K562 (cell line): ENCODE measurements at regions not wholly inside any gene's neighbourhood (a gene's known extent, or its start where the extent isn't known, plus 50 kb on each side); places are given as distances from the start of the nearest gene placed in this dataset.

ENCODE experiments used
- ATAC-seq: fragments of 200-7000 bp; cut with Tn5 transposase; 3 replicates; pipeline ENCODE4 v1.9.1; 2020; ENCODE audit warnings: moderate library complexity
- BruUV-seq: library from RNA; stranded (reverse); fragments of 400-500 nt; replicated peaks from 2 replicates; lab custom pipeline; 2021; lab: Mats Ljungman, UMichigan
- CTCF ChIA-PET: fragments of 300-600 bp; formaldehyde crosslinking; extraction: SDS; loops from one replicate; lab custom pipeline; 2021; ENCODE audit warnings: low intra/inter-chr PET ratio; lab: Yijun Ruan, JAX
- POLR2A ChIA-PET: fragments of 300-600, 350-650 bp; sonication (Branson Sonifier 250); formaldehyde crosslinking; extraction: SDS; loops from one replicate; lab custom pipeline; 2021; ENCODE audit warnings: antibody characterized with exemption, inconsistent platforms; lab: Yijun Ruan, JAX
- DNase-seq, 4 experiments: peaks; one replicate each; pipeline versions ENCODE4 v3.0.0 to v3.0.0-alpha.2; 2011 to 2018; ENCODE audit warnings: low spot score in 3 of 4, mixed read lengths in 3 of 4; ENCODE audit errors: extremely low read depth in 1 of 4
- FAIRE-seq: peaks from 2 replicates; lab custom pipeline; 2011; peaks lifted over from hg19 to GRCh38; lab: Jason Lieb, UNC
- H2AFZ ChIP-seq: 2 replicates; pipeline ENCODE4 v1.6.0; 2011; ENCODE audit warnings: low read depth, low read length, control low read depth, inconsistent platforms
- H3K27ac ChIP-seq: fragments of 200-600 bp; 3 replicates; pipeline ENCODE4 v1.8.0; 2011; ENCODE audit warnings: low read depth, mild to moderate bottlenecking, control low read depth, inconsistent platforms, low read length, moderate library complexity, mixed read lengths; ENCODE audit errors: extremely low read depth
- H3K27me3 ChIP-seq, 2 experiments: fragments of 300-600 bp in 1 of 2; 2 replicates in 1 of 2; 3 replicates in 1 of 2; pipeline versions ENCODE4 v1.6.0 to v1.8.0; 2011; ENCODE audit warnings: inconsistent platforms in 2 of 2, low read length in 2 of 2, mild to moderate bottlenecking in 1 of 2, mixed read lengths in 1 of 2, moderate library complexity in 1 of 2; ENCODE audit not compliant: control insufficient read depth in 2 of 2, insufficient read depth in 2 of 2
- H3K36me3 ChIP-seq: fragments of 300-600 bp; 3 replicates; pipeline ENCODE4 v1.8.0; 2011; ENCODE audit warnings: mild to moderate bottlenecking, low read length, inconsistent platforms; ENCODE audit not compliant: control insufficient read depth, insufficient read depth
- H3K4me1 ChIP-seq, 2 experiments: fragments of 200-600 bp in 1 of 2; replicated peaks in 1 of 2; 2 replicates in 1 of 2; 3 replicates in 1 of 2; pipeline versions ENCODE4 v1.5.1 to v1.8.0; 2011; ENCODE audit warnings: inconsistent platforms in 2 of 2, low read length in 2 of 2, mild to moderate bottlenecking in 1 of 2, mixed read lengths in 1 of 2, moderate library complexity in 1 of 2; ENCODE audit not compliant: control insufficient read depth in 2 of 2, insufficient read depth in 2 of 2
- H3K4me2 ChIP-seq: 2 replicates; pipeline ENCODE4 v1.6.1; 2011; ENCODE audit warnings: low read length, control low read depth, inconsistent platforms, mixed read lengths; ENCODE audit not compliant: insufficient read depth
- H3K4me3 ChIP-seq: fragments of 200-600 bp; sonication (generic), shearing (Covaris generic); 2 replicates; pipeline ENCODE4 v1.5.1; 2016; ENCODE audit warnings: control low read depth, inconsistent platforms
- H3K79me2 ChIP-seq: fragments of 200-600 bp; 3 replicates; pipeline ENCODE4 v1.8.0; 2011; ENCODE audit warnings: low read length, inconsistent platforms; ENCODE audit not compliant: control insufficient read depth, insufficient read depth
- H3K9ac ChIP-seq, 2 experiments: 2 replicates each; pipeline versions ENCODE4 v1.6.0 to v1.6.1; 2011; ENCODE audit warnings: low read depth in 2 of 2, low read length in 2 of 2, control low read depth in 1 of 2, inconsistent platforms in 1 of 2, mild to moderate bottlenecking in 1 of 2, mixed read lengths in 1 of 2; ENCODE audit not compliant: insufficient read depth in 1 of 2
- H3K9me1 ChIP-seq: one replicate; pipeline ENCODE4 v1.6.0; 2011; ENCODE audit warnings: inconsistent platforms, mild to moderate bottlenecking, low read length, moderate library complexity; ENCODE audit not compliant: control insufficient read depth, insufficient read depth
- H3K9me3 ChIP-seq: replicated peaks from 2 replicates; pipeline ENCODE4 v1.5.1; 2011; ENCODE audit warnings: low read depth, low read length, inconsistent platforms; ENCODE audit not compliant: control insufficient read depth, insufficient read depth
- H4K20me1 ChIP-seq: replicated peaks from 2 replicates; pipeline ENCODE4 v1.6.1; 2011; ENCODE audit warnings: low read length, inconsistent platforms, mixed read lengths; ENCODE audit not compliant: control insufficient read depth, insufficient read depth
- CBX2 ChIP-seq: fragments of 200-600 bp; sonication (generic); IDR thresholded peaks from one replicate; pipeline ENCODE4 v1.6.1; 2012; ENCODE audit warnings: mild to moderate bottlenecking, low read length, inconsistent platforms; ENCODE audit not compliant: insufficient read depth, poor library complexity, severe bottlenecking
- HOMEZ ChIP-seq: fragments of 250-450 bp; sonication (Bioruptor Pico); IDR thresholded peaks from 2 replicates; pipeline ENCODE4 v1.4.0; 2020; ENCODE audit warnings: mild to moderate bottlenecking, moderate library complexity
- JUNB ChIP-seq: fragments of 450-650 bp; formaldehyde crosslinking; conservative IDR thresholded peaks from 2 replicates; pipeline ENCODE4 v1.4.0; 2020; ENCODE audit warnings: mild to moderate bottlenecking
- KHSRP ChIP-seq: fragments of 450-650 bp; IDR thresholded peaks from 2 replicates; pipeline ENCODE4 v1.6.1; 2017
- NONO ChIP-seq, 2 experiments: fragments of 200-400 bp in 1 of 2; fragments of 450-650 bp in 1 of 2; formaldehyde crosslinking in 1 of 2; IDR thresholded peaks; 2 replicates each; pipeline ENCODE4 v1.6.1; 2017; ENCODE audit warnings: low read depth in 2 of 2, mild to moderate bottlenecking in 2 of 2, moderate library complexity in 2 of 2, low read length in 1 of 2
- RBFOX2 ChIP-seq: fragments of 200-400 bp; formaldehyde crosslinking; IDR thresholded peaks from 2 replicates; pipeline ENCODE4 v1.6.1; 2017; ENCODE audit warnings: low read depth, mild to moderate bottlenecking, low read length, moderate library complexity
- SAFB2 ChIP-seq: fragments of 200-400 bp; formaldehyde crosslinking; IDR thresholded peaks from 2 replicates; pipeline ENCODE4 v1.6.1; 2018; ENCODE audit warnings: borderline replicate concordance, low read length, low read depth, moderate library complexity; ENCODE audit not compliant: severe bottlenecking
- SRF ChIP-seq, 2 experiments: fragments of 250-450, 450-650 bp in 1 of 2; sonication (Bioruptor Pico) in 1 of 2; sonication (generic) in 1 of 2; formaldehyde crosslinking; IDR thresholded peaks; 2 replicates each; pipeline versions ENCODE4 v1.5.0 to v1.5.1; 2020 to 2022; ENCODE audit warnings: mild to moderate bottlenecking in 1 of 2, missing genetic modification reagents in 1 of 2
- ZNF316 ChIP-seq: fragments of 450-650 bp; IDR thresholded peaks from 2 replicates; pipeline ENCODE4 v1.6.1; 2016
- ZNF57 ChIP-seq: fragments of 450-650 bp; formaldehyde crosslinking; IDR thresholded peaks from 2 replicates; pipeline ENCODE4 v1.4.0; 2020; ENCODE audit warnings: mild to moderate bottlenecking, moderate library complexity
- ZNF717 ChIP-seq: fragments of 250-450 bp; sonication (Bioruptor Pico); IDR thresholded peaks from 2 replicates; pipeline ENCODE4 v1.5.0; 2021
- WGBS: fragments of 100-300 bp; shearing (Covaris generic); methylation state at CpG from one replicate; pipeline ENCODE4 v1.1.6; 2016; ENCODE audit warnings: low coverage, mixed read lengths; ENCODE audit not compliant: insufficient coverage; ENCODE audit errors: missing lambda C conversion rate; 5-methylcytosine and 5-hydroxymethylcytosine counted together
- in situ Hi-C: fragments of 300-500 bp; cut with MboI; formaldehyde crosslinking; loops from 4 replicates; pipeline ENCODE4 v1.15.0; 2018; ENCODE audit warnings: inconsistent platforms, mixed read lengths
- intact Hi-C: fragments of 100-400 bp; cut with micrococcal nuclease; formaldehyde crosslinking; loops from 2 replicates; pipeline ENCODE4 v1.14.2; 2022

- POLR2A ChIA-PET, result no interaction called here
- H3K9me1 ChIP-seq, result no peaks in the 10 kb centered on the region
- intact Hi-C loops, result no loop called here
- H3K4me3 ChIP-seq, result no peak overlapping the region
- H3K4me1 ChIP-seq, result no peaks in the 10 kb centered on the region
- CTCF ChIA-PET, result no interaction called here
- H3K27me3 ChIP-seq, result no peaks in the 10 kb centered on the region
- FAIRE-seq (no peak), ATAC-seq (no peak), DNase-seq (no peak)
- TF ChIP-seq JUNB (CRISPR knock-in tag), result no peak
- no peak for TF ChIP-seq CBX2
- no peak for TF ChIP-seq NONO (IDR thresholded peaks at IDR 0.05; ENCODE audit: low read depth in 2 of 2, low read length in 1 of 2)
- no peak for TF ChIP-seq ZNF57
- no peak for TF ChIP-seq RBFOX2
- no peak for TF ChIP-seq ZNF316
- no peak for TF ChIP-seq ZNF717 (CRISPR knock-in tag)
- no peak for TF ChIP-seq SAFB2
- no peak for TF ChIP-seq KHSRP
- no peak for TF ChIP-seq SRF (CRISPR knock-in tag; IDR thresholded peaks at IDR 0.05)
- no peak for TF ChIP-seq HOMEZ
- in situ Hi-C loops, result no loop called here
- no peaks in the 10 kb centered on the region for H3K79me2 ChIP-seq
- no peak overlapping the region for H2AFZ ChIP-seq
- H3K27ac ChIP-seq, result no peak overlapping the region
- H3K36me3 ChIP-seq, result no peaks in the 10 kb centered on the region
- H4K20me1 ChIP-seq, result no peaks in the 10 kb centered on the region
- 0% methylated on average over 7 of the region's 8 CpGs for WGBS
- H3K9me3 ChIP-seq, result no peaks in the 10 kb centered on the region; the same call in 1 of the 2 replicates
- no peak overlapping the region for H3K4me2 ChIP-seq
- BruUV-seq, result no TSS peak
- H3K9ac ChIP-seq, result no peak overlapping the region
These were observed 548.7 kb upstream of the FAM98A start for GRCh38 chr2:34147780-34148179.
